Left lung (tissue), 4 donors: ENCODE measurements at regions not wholly inside any gene's neighbourhood (a gene's known extent, or its start where the extent isn't known, plus 50 kb on each side); places are given as distances from the start of the nearest gene placed in this dataset.

ENCODE experiments used
- ATAC-seq: fragments of 200-7000 bp; cut with Tn5 transposase; one replicate; pipeline ENCODE4 v1.9.1; 2020; ENCODE audit warnings: moderate library complexity
- DNase-seq, 4 donors: peaks; one replicate each; pipeline ENCODE4 v3.0.0-alpha.2; 2013 to 2020
- H3K27ac ChIP-seq, 2 donors: fragments of 200-600 bp; sonication (generic) in 1 of 2; one replicate each; pipeline versions ENCODE4 v1.5.0 to v1.8.0; 2020 to 2021
- H3K27me3 ChIP-seq, 2 donors: fragments of 200-600 bp; sonication (generic) in 1 of 2; one replicate each; pipeline versions ENCODE4 v1.5.0 to v1.8.0; 2020 to 2021
- H3K36me3 ChIP-seq, 2 donors: fragments of 200-600 bp; sonication (generic) in 1 of 2; one replicate each; pipeline versions ENCODE4 v1.5.0 to v1.8.0; 2020 to 2021
- H3K4me1 ChIP-seq, 2 donors: fragments of 200-600 bp; one replicate each; pipeline ENCODE4 v1.8.0; 2021
- H3K4me3 ChIP-seq, 2 donors: fragments of 200-600 bp; sonication (generic) in 1 of 2; one replicate each; pipeline versions ENCODE4 v1.5.0 to v1.8.0; 2020 to 2021; ENCODE audit warnings: mild to moderate bottlenecking in 1 of 2
- H3K9me3 ChIP-seq, 2 donors: fragments of 200-600 bp; sonication (generic) in 1 of 2; one replicate each; pipeline versions ENCODE4 v1.5.0 to v1.8.0; 2020 to 2021
- CTCF ChIP-seq, 2 donors: fragments of 200-600 bp; sonication (generic) in 1 of 2; IDR thresholded peaks; one replicate each; pipeline versions ENCODE4 v1.5.0 to v1.8.0; 2021; ENCODE audit warnings: antibody characterized with exemption in 2 of 2
- intact Hi-C, 2 donors: fragments of 100-400 bp; cut with DNase I; formaldehyde crosslinking; loops; one replicate each; pipeline versions ENCODE4 v1.11.2 to v1.14.2; 2022
- donor health status: DM: no; HTN: yes; CAD: no.
- donor health status: DM: no; HTN: no; CAD: no.

GRCh38 chr20:17798601-17799000 lies 98.8 kb downstream of the BANF2 start:
- Histone ChIP-seq H3K4me3 (no peak overlapping the region), H3K27ac (no peak overlapping the region), H3K36me3 (no peaks in the 10 kb centered on the region), H3K9me3 (no peaks in the 10 kb centered on the region), H3K27me3 (no peaks in the 10 kb centered on the region), H3K4me1 (peaks cover 3 to 9% of the 10 kb centered on the region in 2 donors)
- no peak for TF ChIP-seq CTCF (IDR thresholded peaks at IDR 0.05)
- ATAC-seq = no peak
- intact Hi-C loops = no loop called here
- no peak for DNase-seq

- Histone ChIP-seq H3K27ac (no peak overlapping the region), H3K9me3 (no peaks in the 10 kb centered on the region), H3K4me1 (peaks cover 3 to 9% of the 10 kb centered on the region in 2 donors), H3K36me3 (no peaks in the 10 kb centered on the region), H3K27me3 (no peaks in the 10 kb centered on the region), H3K4me3 (no peak overlapping the region)
- intact Hi-C loops = no loop called here
- ATAC-seq = no peak
- no peak for DNase-seq
- TF ChIP-seq CTCF (IDR thresholded peaks at IDR 0.05) = no peak
Observed at GRCh38 chr20:17797579-17797978, 97.8 kb downstream of the BANF2 start.

GRCh38 chr20:17797161-17797560 lies 97.4 kb downstream of the BANF2 start:
- intact Hi-C loops = no loop called here

GRCh38 chr20:17796091-17796563 lies 96.4 kb downstream of the BANF2 start:
- Histone ChIP-seq H3K9me3 (no peaks in the 10 kb centered on the region), H3K27me3 (no peaks in the 10 kb centered on the region), H3K27ac (peak overlapping the region; percentile 3 to 75), H3K4me1 (peaks cover 3 to 9% of the 10 kb centered on the region in 2 donors), H3K36me3 (no peaks in the 10 kb centered on the region), H3K4me3 (no peak overlapping the region)
- intact Hi-C loops = no loop called here
- DNase-seq (peak in 2 of 4 donors; percentile 56 to 71), ATAC-seq (peak; percentile 86)
- no peak for TF ChIP-seq CTCF (IDR thresholded peaks at IDR 0.05)

More at GRCh38 chr20:17797161-17797560, 97.4 kb downstream of the BANF2 start:
- Histone ChIP-seq H3K4me1 (peaks cover 3 to 9% of the 10 kb centered on the region in 2 donors), H3K4me3 (no peak overlapping the region), H3K27ac (no peak overlapping the region), H3K36me3 (no peaks in the 10 kb centered on the region), H3K9me3 (no peaks in the 10 kb centered on the region), H3K27me3 (no peaks in the 10 kb centered on the region)
- DNase-seq = no peak
- no peak for TF ChIP-seq CTCF (IDR thresholded peaks at IDR 0.05)
- no peak for ATAC-seq

- no peak overlapping the region for H3K4me3 ChIP-seq
- H3K4me1 ChIP-seq = peaks cover 3 to 9% of the 10 kb centered on the region in 2 donors
- H3K9me3 ChIP-seq = no peaks in the 10 kb centered on the region
- H3K27me3 ChIP-seq = no peaks in the 10 kb centered on the region
- intact Hi-C loops = no loop called here
- H3K36me3 ChIP-seq = no peaks in the 10 kb centered on the region
- peak overlapping the region; percentile 3 to 75 for H3K27ac ChIP-seq
- DNase-seq (no peak), ATAC-seq (peak; percentile 51)
- no peak for TF ChIP-seq CTCF (IDR thresholded peaks at IDR 0.05)
Observed at GRCh38 chr20:17795501-17796071, 95.8 kb downstream of the BANF2 start.
